Activated CD8-positive, alpha-beta T cell treated with anti-CD3 and anti-CD28 coated beads for 36 hours (primary cell): ENCODE measurements at regions not wholly inside any gene's neighbourhood (a gene's known extent, or its start where the extent isn't known, plus 50 kb on each side); places are given as distances from the start of the nearest gene placed in this dataset.

Source experiments
- ATAC-seq: fragments of 200-7000 bp; cut with Tn5 transposase; one replicate; pipeline ENCODE4 v1.10.0; 2021; ENCODE audit warnings: mild to moderate bottlenecking, moderate library complexity
- CTCF ChIA-PET: fragments of 350-600 bp; sonication (Branson Sonifier 250); formaldehyde crosslinking; loops from one replicate; lab custom pipeline; 2021; ENCODE audit warnings: antibody characterized with exemption; lab: Charles Lee
- POLR2A ChIA-PET: fragments of 350-600 bp; sonication (Branson Sonifier 250); formaldehyde crosslinking; loops from one replicate; lab custom pipeline; 2021; ENCODE audit warnings: antibody characterized with exemption; lab: Charles Lee
- DNase-seq: peaks from one replicate; pipeline ENCODE4 v3.0.0-alpha.2; 2020
- H3K27ac Mint-ChIP-seq: one replicate; pipeline ENCODE4 v1.8.0; 2021; ENCODE audit warnings: mild to moderate bottlenecking, mixed read lengths
- H3K27me3 Mint-ChIP-seq: one replicate; pipeline ENCODE4 v1.8.0; 2021; ENCODE audit warnings: mixed read lengths
- H3K36me3 Mint-ChIP-seq: one replicate; pipeline ENCODE4 v1.8.0; 2021; ENCODE audit warnings: low read depth, mixed read lengths
- H3K4me1 Mint-ChIP-seq: one replicate; pipeline ENCODE4 v1.8.0; 2021; ENCODE audit warnings: low read depth, mixed read lengths
- H3K4me3 Mint-ChIP-seq: one replicate; pipeline ENCODE4 v1.8.0; 2021; ENCODE audit warnings: mild to moderate bottlenecking, moderate library complexity, mixed read lengths
- H3K9me3 Mint-ChIP-seq: one replicate; pipeline ENCODE4 v1.8.0; 2021; ENCODE audit warnings: mixed read lengths
- CTCF ChIP-seq: fragments of 200-600 bp; IDR thresholded peaks from one replicate; pipeline ENCODE4 v1.8.0; 2022; ENCODE audit warnings: antibody characterized with exemption, mild to moderate bottlenecking
- intact Hi-C: fragments of 100-400 bp; cut with micrococcal nuclease; formaldehyde crosslinking; loops from one replicate; pipeline ENCODE4 v1.10.0; 2022

GRCh38 chr5:74916831-74917710, 50.9 kb upstream of the FAM169A start:
- ChIA-PET CTCF (interaction anchor here (1.2 to 1.8 kb wide), 3 partner anchors 8 to 55 kb away, joined by 4 to 6 read pairs (median 4); no protein-coding TSS in a partner anchor), POLR2A (no interaction called here)
- intact Hi-C loops = loop anchor here (5.0 to 10.0 kb wide), 2 partner anchors 152 to 245 kb away; partner anchors contain the start of genes GFM2 and NSA2
- DNase-seq (no peak), ATAC-seq (no peak)
- H3K27me3 Mint-ChIP-seq = peaks cover 6% of the 10 kb centered on the region
- no peaks in the 10 kb centered on the region for H3K4me1 Mint-ChIP-seq
- no peak overlapping the region for H3K4me3 Mint-ChIP-seq
- no peak for TF ChIP-seq CTCF
- no peaks in the 10 kb centered on the region for H3K9me3 Mint-ChIP-seq
- H3K27ac Mint-ChIP-seq = no peak overlapping the region
- no peaks in the 10 kb centered on the region for H3K36me3 Mint-ChIP-seq
